HUES64 (cell line): ENCODE measurements at regions not wholly inside any gene's neighbourhood (a gene's known extent, or its start where the extent isn't known, plus 50 kb on each side); places are given as distances from the start of the nearest gene placed in this dataset.

ENCODE experiments used
- H3K27ac ChIP-seq: 2 replicates; pipeline ENCODE4 v1.7.0; 2013; ENCODE audit warnings: low read depth, low read length, inconsistent platforms
- H3K27me3 ChIP-seq: 2 replicates; pipeline ENCODE4 v1.6.1; 2013; ENCODE audit warnings: mild to moderate bottlenecking, low read length; ENCODE audit not compliant: insufficient read depth
- H3K36me3 ChIP-seq: 2 replicates; pipeline ENCODE4 v1.6.1; 2013; ENCODE audit warnings: mild to moderate bottlenecking, low read length; ENCODE audit not compliant: insufficient read depth
- H3K4me1 ChIP-seq: 2 replicates; pipeline ENCODE4 v1.6.1; 2013; ENCODE audit warnings: mild to moderate bottlenecking, low read length, moderate library complexity; ENCODE audit not compliant: insufficient read depth
- H3K4me3 ChIP-seq: 2 replicates; pipeline ENCODE4 v1.5.1; 2013; ENCODE audit warnings: mild to moderate bottlenecking, low read length, moderate library complexity
- H3K9ac ChIP-seq: 2 replicates; pipeline ENCODE4 v1.6.1; 2013; ENCODE audit warnings: mild to moderate bottlenecking, low read depth, low read length
- H3K9me3 ChIP-seq: 2 replicates; pipeline ENCODE4 v1.6.1; 2013; ENCODE audit warnings: low read depth, low read length; ENCODE audit not compliant: insufficient read depth
- WGBS: fragments of 150-250, 120-280 bp; methylation state at CpG from one replicate; pipeline ENCODE4 v1.1.7; 2013; ENCODE audit warnings: missing lambda C conversion rate; 5-methylcytosine and 5-hydroxymethylcytosine counted together

- Histone ChIP-seq H3K36me3 (no peaks in the 10 kb centered on the region), H3K27me3 (no peaks in the 10 kb centered on the region), H3K4me1 (peaks cover 27% of the 10 kb centered on the region), H3K27ac (no peak overlapping the region), H3K4me3 (no peak overlapping the region), H3K9ac (no peak overlapping the region), H3K9me3 (no peaks in the 10 kb centered on the region)
- 98% methylated on average over 4 of the region's 5 CpGs for WGBS
Measured at GRCh38 chr9:7984692-7985091, 185.1 kb upstream of the DMAC1 start.

GRCh38 chr9:7984203-7984602 is 184.6 kb upstream of the DMAC1 start:
- Histone ChIP-seq H3K9me3 (no peaks in the 10 kb centered on the region), H3K9ac (no peak overlapping the region), H3K4me1 (peaks cover 27% of the 10 kb centered on the region), H3K27ac (no peak overlapping the region), H3K4me3 (no peak overlapping the region), H3K36me3 (no peaks in the 10 kb centered on the region), H3K27me3 (no peaks in the 10 kb centered on the region)
- WGBS, result 100% methylated on average over 2 of the region's 2 CpGs

GRCh38 chr9:7983490-7983889 is 183.9 kb upstream of the DMAC1 start:
- Histone ChIP-seq H3K27ac (peak overlapping the region; percentile 32; the same call in 1 of the 2 replicates), H3K9ac (no peak overlapping the region), H3K36me3 (no peaks in the 10 kb centered on the region), H3K9me3 (no peaks in the 10 kb centered on the region), H3K27me3 (no peaks in the 10 kb centered on the region), H3K4me3 (no peak overlapping the region), H3K4me1 (peaks cover 27% of the 10 kb centered on the region)
- 83% methylated on average over 4 of the region's 5 CpGs for WGBS

- H3K4me3 ChIP-seq, result no peak overlapping the region
- 90% methylated on average over 4 of the region's 4 CpGs for WGBS
- no peaks in the 10 kb centered on the region for H3K36me3 ChIP-seq
- H3K9me3 ChIP-seq, result no peaks in the 10 kb centered on the region
- peaks cover 27% of the 10 kb centered on the region for H3K4me1 ChIP-seq
- no peaks in the 10 kb centered on the region for H3K27me3 ChIP-seq
- H3K27ac ChIP-seq, result peak overlapping the region; percentile 32; the same call in 1 of the 2 replicates
- H3K9ac ChIP-seq, result no peak overlapping the region
Measured at GRCh38 chr9:7982907-7983306, 183.3 kb upstream of the DMAC1 start.

- Histone ChIP-seq H3K27ac (no peak overlapping the region), H3K27me3 (no peaks in the 10 kb centered on the region), H3K36me3 (no peaks in the 10 kb centered on the region), H3K9me3 (no peaks in the 10 kb centered on the region), H3K4me3 (no peak overlapping the region), H3K9ac (no peak overlapping the region), H3K4me1 (peaks cover 27% of the 10 kb centered on the region)
- 70% methylated on average over 2 of the region's 2 CpGs for WGBS
Measured at GRCh38 chr9:7980691-7981289, 181.2 kb upstream of the DMAC1 start.

- Histone ChIP-seq H3K4me3 (no peak overlapping the region), H3K27ac (no peak overlapping the region)
Measured at GRCh38 chr9:7980041-7980440, 180.5 kb upstream of the DMAC1 start.

GRCh38 chr9:7979611-7980010 is 180.0 kb upstream of the DMAC1 start:
- H3K4me3 ChIP-seq, result no peak overlapping the region
- no peak overlapping the region for H3K27ac ChIP-seq
- 96% methylated on average over 5 of the region's 5 CpGs for WGBS
- peaks cover 27% of the 10 kb centered on the region for H3K4me1 ChIP-seq
- no peaks in the 10 kb centered on the region for H3K27me3 ChIP-seq
- H3K9ac ChIP-seq, result no peak overlapping the region
- no peaks in the 10 kb centered on the region for H3K9me3 ChIP-seq
- H3K36me3 ChIP-seq, result no peaks in the 10 kb centered on the region

More at GRCh38 chr9:7980041-7980440, 180.5 kb upstream of the DMAC1 start:
- Histone ChIP-seq H3K4me1 (peaks cover 27% of the 10 kb centered on the region), H3K9me3 (no peaks in the 10 kb centered on the region), H3K27me3 (no peaks in the 10 kb centered on the region), H3K36me3 (no peaks in the 10 kb centered on the region), H3K9ac (no peak overlapping the region)
- WGBS, result 85% methylated on average over 2 of the region's 2 CpGs

- no peak overlapping the region for H3K27ac ChIP-seq
- WGBS, result 95% methylated on average over 5 of the region's 5 CpGs
- peaks cover 9% of the 10 kb centered on the region; the same call in 1 of the 2 replicates for H3K4me1 ChIP-seq
Measured at GRCh38 chr9:7977586-7977985, 178.0 kb upstream of the DMAC1 start.

GRCh38 chr9:7976856-7977255 is 177.3 kb upstream of the DMAC1 start:
- WGBS, result 97% methylated on average over 2 of the region's 2 CpGs
- no peak overlapping the region for H3K9ac ChIP-seq
- no peaks in the 10 kb centered on the region for H3K27me3 ChIP-seq
- no peaks in the 10 kb centered on the region for H3K36me3 ChIP-seq
- no peaks in the 10 kb centered on the region for H3K9me3 ChIP-seq
- peaks cover 9% of the 10 kb centered on the region; the same call in 1 of the 2 replicates for H3K4me1 ChIP-seq
- H3K4me3 ChIP-seq, result no peak overlapping the region
- H3K27ac ChIP-seq, result no peak overlapping the region

More at GRCh38 chr9:7977586-7977985, 178.0 kb upstream of the DMAC1 start:
- Histone ChIP-seq H3K36me3 (no peaks in the 10 kb centered on the region), H3K4me3 (no peak overlapping the region), H3K9me3 (no peaks in the 10 kb centered on the region), H3K9ac (no peak overlapping the region), H3K27me3 (no peaks in the 10 kb centered on the region)

GRCh38 chr9:7976167-7976755 is 176.7 kb upstream of the DMAC1 start:
- no peaks in the 10 kb centered on the region for H3K9me3 ChIP-seq
- WGBS, result 98% methylated on average over 3 of the region's 4 CpGs
- H3K9ac ChIP-seq, result no peak overlapping the region
- no peak overlapping the region for H3K4me3 ChIP-seq
- H3K36me3 ChIP-seq, result no peaks in the 10 kb centered on the region
- H3K27me3 ChIP-seq, result no peaks in the 10 kb centered on the region
- H3K27ac ChIP-seq, result no peak overlapping the region
- peaks cover 5% of the 10 kb centered on the region; the same call in 1 of the 2 replicates for H3K4me1 ChIP-seq

- Histone ChIP-seq H3K27ac (no peak overlapping the region), H3K4me1 (peaks cover 3% of the 10 kb centered on the region; the same call in 1 of the 2 replicates), H3K4me3 (no peak overlapping the region), H3K36me3 (no peaks in the 10 kb centered on the region), H3K9ac (no peak overlapping the region), H3K27me3 (no peaks in the 10 kb centered on the region), H3K9me3 (no peaks in the 10 kb centered on the region)
- WGBS, result 93% methylated on average over 5 of the region's 5 CpGs
Measured at GRCh38 chr9:7975336-7975735, 175.8 kb upstream of the DMAC1 start.
